ENCODE measurements at regions not wholly inside any gene's neighbourhood (a gene's known extent, or its start where the extent isn't known, plus 50 kb on each side); places are given as distances from the start of the nearest gene placed in this dataset.
A peak's percentile ranks its signal among the peaks of the same experiment; 100 is the strongest.
"Not testable (repeated sequence)": the region's sequence is repeated elsewhere in the genome, so short reads cannot be mapped to it uniquely, and the experiment has no call there.

GRCh38 chr7:81482600-81483186 lies 287.2 kb downstream of the HGF start:
- H3K79me2 ChIP-seq (ENCODE audit: control insufficient read depth, insufficient read depth, low read length): no peaks in the 10 kb centered on the region
- H2AFZ ChIP-seq (ENCODE audit: low read length): no peak overlapping the region
- DNase-seq (ENCODE audit: low read depth in 2 of 2): peak; percentile 37 to 73
- H3K9me3 ChIP-seq (ENCODE audit: control insufficient read depth, insufficient read depth, low read depth, low read length): no peaks in the 10 kb centered on the region
- H3K4me2 ChIP-seq (ENCODE audit: extremely low read depth, insufficient read depth, low read length): no peak overlapping the region
- peaks cover 4% of the 10 kb centered on the region for H3K4me1 ChIP-seq (ENCODE audit: control insufficient read depth, extremely low read depth, insufficient read depth, low read length)
- TF ChIP-seq CTCF (conservative IDR thresholded peaks at IDR 0.05 in 1 of 2, IDR thresholded peaks at IDR 0.05 in 1 of 2; ENCODE audit: low read depth in 1 of 2, low read length in 2 of 2): peak in 1 of 2 donors; percentile 37
- TF ChIP-seq EZH2 (IDR thresholded peaks at IDR 0.05; ENCODE audit: low read length, missing control alignments): no peak
- no peak overlapping the region for H3K4me3 ChIP-seq (replicated peaks in 1 of 4; ENCODE audit: control extremely low read depth in 1 of 4, insufficient read depth in 1 of 4, low read depth in 3 of 4, low read length in 4 of 4)
- H3K36me3 ChIP-seq (ENCODE audit: control insufficient read depth, insufficient read depth, low read length): no peaks in the 10 kb centered on the region
- no peaks in the 10 kb centered on the region for H3K27me3 ChIP-seq (ENCODE audit: control insufficient read depth, insufficient read depth, low read length)
- no peak overlapping the region for H3K9ac ChIP-seq (ENCODE audit: insufficient read depth, low read length)
- no peaks in the 10 kb centered on the region for H4K20me1 ChIP-seq (ENCODE audit: control insufficient read depth, extremely low read depth, insufficient read depth, low read length)
- H3K27ac ChIP-seq (ENCODE audit: insufficient read depth, low read length): no peak overlapping the region

GRCh38 chr7:81478664-81479063 lies 291.2 kb downstream of the HGF start:
- Histone ChIP-seq H3K9ac (ENCODE audit: insufficient read depth, low read length) (no peak overlapping the region), H3K9me3 (ENCODE audit: control insufficient read depth, insufficient read depth, low read depth, low read length) (no peaks in the 10 kb centered on the region), H3K27me3 (ENCODE audit: control insufficient read depth, insufficient read depth, low read length) (no peaks in the 10 kb centered on the region), H2AFZ (ENCODE audit: low read length) (no peak overlapping the region), H3K4me1 (ENCODE audit: control insufficient read depth, extremely low read depth, insufficient read depth, low read length) (no peaks in the 10 kb centered on the region), H3K4me2 (ENCODE audit: extremely low read depth, insufficient read depth, low read length) (no peak overlapping the region), H3K4me3 (replicated peaks in 1 of 4; ENCODE audit: control extremely low read depth in 1 of 4, insufficient read depth in 1 of 4, low read depth in 3 of 4, low read length in 4 of 4) (no peak overlapping the region), H4K20me1 (ENCODE audit: control insufficient read depth, extremely low read depth, insufficient read depth, low read length) (no peaks in the 10 kb centered on the region), H3K36me3 (ENCODE audit: control insufficient read depth, insufficient read depth, low read length) (no peaks in the 10 kb centered on the region), H3K27ac (ENCODE audit: insufficient read depth, low read length) (no peak overlapping the region), H3K79me2 (ENCODE audit: control insufficient read depth, insufficient read depth, low read length) (no peaks in the 10 kb centered on the region)
- DNase-seq (ENCODE audit: low read depth in 2 of 2): no peak
- no peak for TF ChIP-seq EZH2 (IDR thresholded peaks at IDR 0.05; ENCODE audit: low read length, missing control alignments)
- no peak for TF ChIP-seq CTCF (conservative IDR thresholded peaks at IDR 0.05 in 1 of 2, IDR thresholded peaks at IDR 0.05 in 1 of 2; ENCODE audit: low read depth in 1 of 2, low read length in 2 of 2)

GRCh38 chr7:81478201-81478600 lies 291.6 kb downstream of the HGF start:
- not testable (repeated sequence) for H3K27me3 ChIP-seq (ENCODE audit: control insufficient read depth, insufficient read depth, low read length)

More at GRCh38 chr7:81478201-81478600, 291.6 kb downstream of the HGF start:
- H3K9me3 ChIP-seq (ENCODE audit: control insufficient read depth, insufficient read depth, low read depth, low read length); H3K27ac ChIP-seq (ENCODE audit: insufficient read depth, low read length); H3K9ac ChIP-seq (ENCODE audit: insufficient read depth, low read length); H3K79me2 ChIP-seq (ENCODE audit: control insufficient read depth, insufficient read depth, low read length); H3K4me2 ChIP-seq (ENCODE audit: extremely low read depth, insufficient read depth, low read length); H2AFZ ChIP-seq (ENCODE audit: low read length); H4K20me1 ChIP-seq (ENCODE audit: control insufficient read depth, extremely low read depth, insufficient read depth, low read length); H3K4me3 ChIP-seq (replicated peaks in 1 of 4; ENCODE audit: control extremely low read depth in 1 of 4, insufficient read depth in 1 of 4, low read depth in 3 of 4, low read length in 4 of 4); H3K36me3 ChIP-seq (ENCODE audit: control insufficient read depth, insufficient read depth, low read length); H3K4me1 ChIP-seq (ENCODE audit: control insufficient read depth, extremely low read depth, insufficient read depth, low read length); DNase-seq (ENCODE audit: low read depth in 2 of 2): not testable (repeated sequence)

Measured in fibroblast of lung (primary cell).